ENCODE measurements at regions not wholly inside any gene's neighbourhood (a gene's known extent, or its start where the extent isn't known, plus 50 kb on each side); places are given as distances from the start of the nearest gene placed in this dataset.

- TF ChIP-seq, protein P1, sequence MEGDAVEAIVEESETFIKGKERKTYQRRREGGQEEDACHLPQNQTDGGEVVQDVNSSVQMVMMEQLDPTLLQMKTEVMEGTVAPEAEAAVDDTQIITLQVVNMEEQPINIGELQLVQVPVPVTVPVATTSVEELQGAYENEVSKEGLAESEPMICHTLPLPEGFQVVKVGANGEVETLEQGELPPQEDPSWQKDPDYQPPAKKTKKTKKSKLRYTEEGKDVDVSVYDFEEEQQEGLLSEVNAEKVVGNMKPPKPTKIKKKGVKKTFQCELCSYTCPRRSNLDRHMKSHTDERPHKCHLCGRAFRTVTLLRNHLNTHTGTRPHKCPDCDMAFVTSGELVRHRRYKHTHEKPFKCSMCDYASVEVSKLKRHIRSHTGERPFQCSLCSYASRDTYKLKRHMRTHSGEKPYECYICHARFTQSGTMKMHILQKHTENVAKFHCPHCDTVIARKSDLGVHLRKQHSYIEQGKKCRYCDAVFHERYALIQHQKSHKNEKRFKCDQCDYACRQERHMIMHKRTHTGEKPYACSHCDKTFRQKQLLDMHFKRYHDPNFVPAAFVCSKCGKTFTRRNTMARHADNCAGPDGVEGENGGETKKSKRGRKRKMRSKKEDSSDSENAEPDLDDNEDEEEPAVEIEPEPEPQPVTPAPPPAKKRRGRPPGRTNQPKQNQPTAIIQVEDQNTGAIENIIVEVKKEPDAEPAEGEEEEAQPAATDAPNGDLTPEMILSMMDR (IDR thresholded peaks at IDR 0.05) = no peak
- DNase-seq (ENCODE audit: low spot score) (no peak), ATAC-seq (ENCODE audit: low FRiP score) (no peak)
These were observed 189.9 kb upstream of the GALNT5 start for GRCh38 chr2:157067562-157067961.

DNA sequence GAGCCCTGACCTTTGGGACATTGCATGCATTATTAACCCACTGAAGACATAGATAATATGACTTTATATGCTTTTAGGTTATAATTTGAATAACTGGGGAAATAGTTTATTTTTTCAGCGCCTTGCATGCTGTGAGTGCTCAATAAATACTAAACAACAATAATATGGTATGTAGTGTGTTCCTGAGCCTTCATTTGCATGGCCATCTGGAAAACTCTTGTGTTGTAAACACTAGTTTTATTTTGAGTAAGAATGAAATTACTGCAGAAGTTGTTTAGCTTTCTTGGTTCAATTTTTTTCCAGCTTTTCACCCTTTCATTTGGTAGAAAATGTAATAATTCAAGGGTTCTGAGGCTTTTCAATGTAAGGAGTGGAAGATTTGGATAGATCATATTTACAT, 189.3 kb upstream of the GALNT5 start:
- DNase-seq (ENCODE audit: low spot score) (no peak), ATAC-seq (ENCODE audit: low FRiP score) (no peak)
- TF ChIP-seq, protein P1 (IDR thresholded peaks at IDR 0.05) = no peak

GRCh38 chr2:157075924-157076323, 181.6 kb upstream of the GALNT5 start:
- TF ChIP-seq, protein P1 (IDR thresholded peaks at IDR 0.05) = no peak
- no peak for ATAC-seq (ENCODE audit: low FRiP score)
- no peak for DNase-seq (ENCODE audit: low spot score)

- ATAC-seq (ENCODE audit: low FRiP score) = no peak
These were observed 180.9 kb upstream of the GALNT5 start for GRCh38 chr2:157076526-157077161.

DNA sequence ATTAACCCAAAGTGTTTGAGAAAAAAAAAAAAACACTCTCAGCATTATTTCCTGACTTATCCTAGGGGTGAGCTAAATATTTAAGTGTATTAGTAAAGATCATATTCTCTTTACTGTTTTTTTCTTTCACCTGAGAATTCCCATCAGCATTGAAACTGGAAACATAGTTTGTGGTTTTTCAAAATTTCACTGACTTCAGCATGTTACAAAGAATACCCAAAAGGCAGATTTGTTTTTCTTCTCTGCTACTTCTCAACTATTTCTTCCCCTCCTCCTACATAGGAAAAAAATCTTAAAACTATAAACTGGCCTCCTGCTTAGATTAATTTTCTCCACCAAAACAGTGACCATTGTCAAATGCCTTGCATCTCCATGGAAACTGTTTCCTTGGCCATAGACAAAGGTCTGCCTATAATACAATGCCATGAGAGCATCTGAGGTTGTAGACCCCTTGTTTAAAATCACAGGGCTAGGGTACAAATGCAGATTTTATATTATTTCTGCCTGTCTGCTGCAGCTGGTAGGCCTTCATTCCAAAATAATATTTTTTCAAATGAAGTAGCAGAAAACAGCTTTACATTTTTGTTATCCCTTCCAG, 179.7 kb upstream of the GALNT5 start:
- TF ChIP-seq, protein P1 (IDR thresholded peaks at IDR 0.05) = no peak
- DNase-seq (ENCODE audit: low spot score) = no peak
- ATAC-seq (ENCODE audit: low FRiP score) = no peak

More at GRCh38 chr2:157076526-157077161, 180.9 kb upstream of the GALNT5 start:
- DNase-seq (ENCODE audit: low spot score) = no peak
- TF ChIP-seq, protein P1 (IDR thresholded peaks at IDR 0.05) = no peak

DNA sequence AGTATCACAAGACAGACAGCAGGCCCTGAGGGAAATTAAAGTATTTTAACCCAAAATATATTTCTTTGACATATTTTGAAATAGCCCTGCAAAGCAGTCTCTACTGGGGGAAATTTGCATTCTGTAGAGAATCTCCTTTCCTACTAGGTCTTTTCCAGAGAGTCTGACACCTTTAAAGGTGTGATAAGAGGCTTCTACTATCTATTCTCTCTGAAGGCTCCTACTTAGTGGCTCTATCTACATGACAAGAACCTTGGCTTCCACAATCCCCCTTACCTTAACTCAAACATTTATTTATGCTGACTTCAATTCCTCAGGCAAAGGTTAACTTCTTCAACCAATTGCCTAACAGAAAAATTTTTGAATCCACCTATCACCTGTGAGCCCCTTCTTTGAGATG, 174.6 kb upstream of the GALNT5 start:
- ATAC-seq (ENCODE audit: low FRiP score) (no peak), DNase-seq (ENCODE audit: low spot score) (no peak)
- TF ChIP-seq, protein P1 (IDR thresholded peaks at IDR 0.05) = no peak

- TF ChIP-seq, protein P1 (IDR thresholded peaks at IDR 0.05) = no peak
- ATAC-seq (ENCODE audit: low FRiP score) (no peak), DNase-seq (ENCODE audit: low spot score) (no peak)
These were observed 172.0 kb upstream of the GALNT5 start for GRCh38 chr2:157085522-157085921.
